Hepatocyte (in vitro differentiated cells): ENCODE measurements at regions not wholly inside any gene's neighbourhood (a gene's known extent, or its start where the extent isn't known, plus 50 kb on each side); places are given as distances from the start of the nearest gene placed in this dataset.

Experiments used
- EZH2 ChIP-seq: fragments of 200-600 bp; sonication (generic); IDR thresholded peaks from 2 replicates; pipeline ENCODE4 v1.6.1; 2016; ENCODE audit warnings: antibody characterized with exemption, mild to moderate bottlenecking, borderline replicate concordance
- EZH2phosphoT487 ChIP-seq: fragments of 200-600 bp; sonication (generic); IDR thresholded peaks from one replicate; pipeline ENCODE4 v1.6.1; 2018; ENCODE audit warnings: antibody characterized with exemption, mild to moderate bottlenecking, low read depth, moderate library complexity; ENCODE audit not compliant: unreplicated experiment, severe bottlenecking
- TF ChIP-seq, protein P1 (sequence below): fragments of 200-600 bp; sonication (generic); IDR thresholded peaks from 2 replicates; pipeline ENCODE4 v1.5.1; 2016; ENCODE audit warnings: antibody characterized with exemption, mild to moderate bottlenecking; ENCODE audit not compliant: poor library complexity

DNA sequence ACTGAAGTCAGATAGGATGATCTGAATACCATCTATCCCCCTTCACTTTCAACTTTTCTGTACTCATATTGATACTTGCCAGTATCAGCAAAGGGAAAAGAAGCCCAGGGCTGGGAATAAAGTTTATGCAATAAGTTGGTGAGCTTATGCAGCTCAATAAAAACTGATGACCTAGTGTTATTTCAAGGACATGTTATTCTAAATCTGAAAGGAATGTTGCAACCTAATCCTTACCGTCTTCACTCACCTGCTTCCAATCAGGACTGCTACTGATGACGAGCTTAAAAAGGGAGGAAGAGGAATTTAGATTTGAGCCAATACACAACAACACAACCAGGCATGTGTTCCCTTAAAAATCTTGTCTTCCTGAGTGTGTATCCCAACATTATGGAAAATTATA is 419.9 kb downstream of the SPRY1 start:
- TF ChIP-seq, protein P1, sequence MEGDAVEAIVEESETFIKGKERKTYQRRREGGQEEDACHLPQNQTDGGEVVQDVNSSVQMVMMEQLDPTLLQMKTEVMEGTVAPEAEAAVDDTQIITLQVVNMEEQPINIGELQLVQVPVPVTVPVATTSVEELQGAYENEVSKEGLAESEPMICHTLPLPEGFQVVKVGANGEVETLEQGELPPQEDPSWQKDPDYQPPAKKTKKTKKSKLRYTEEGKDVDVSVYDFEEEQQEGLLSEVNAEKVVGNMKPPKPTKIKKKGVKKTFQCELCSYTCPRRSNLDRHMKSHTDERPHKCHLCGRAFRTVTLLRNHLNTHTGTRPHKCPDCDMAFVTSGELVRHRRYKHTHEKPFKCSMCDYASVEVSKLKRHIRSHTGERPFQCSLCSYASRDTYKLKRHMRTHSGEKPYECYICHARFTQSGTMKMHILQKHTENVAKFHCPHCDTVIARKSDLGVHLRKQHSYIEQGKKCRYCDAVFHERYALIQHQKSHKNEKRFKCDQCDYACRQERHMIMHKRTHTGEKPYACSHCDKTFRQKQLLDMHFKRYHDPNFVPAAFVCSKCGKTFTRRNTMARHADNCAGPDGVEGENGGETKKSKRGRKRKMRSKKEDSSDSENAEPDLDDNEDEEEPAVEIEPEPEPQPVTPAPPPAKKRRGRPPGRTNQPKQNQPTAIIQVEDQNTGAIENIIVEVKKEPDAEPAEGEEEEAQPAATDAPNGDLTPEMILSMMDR = no peak
- no peak for TF ChIP-seq EZH2
- no peak for TF ChIP-seq EZH2phosphoT487
